Lower leg skin (tissue), 4 donors: ENCODE measurements at regions not wholly inside any gene's neighbourhood (a gene's known extent, or its start where the extent isn't known, plus 50 kb on each side); places are given as distances from the start of the nearest gene placed in this dataset.
"Not testable (repeated sequence)": the region's sequence is repeated elsewhere in the genome, so short reads cannot be mapped to it uniquely, and the experiment has no call there.

Experiments used
- DNase-seq, 2 donors: peaks; one replicate each; pipeline ENCODE4 v3.0.0-alpha.2; 2019; ENCODE audit warnings: low spot score in 2 of 2
- H3K4me3 ChIP-seq: fragments of 200-600 bp; sonication (generic); 2 replicates; pipeline ENCODE4 v1.5.1; 2017; ENCODE audit warnings: mild to moderate bottlenecking, low read depth; ENCODE audit not compliant: poor library complexity, severe bottlenecking
- CTCF ChIP-seq, 3 donors: fragments of 450-650 bp; IDR thresholded peaks; one replicate each; pipeline ENCODE4 v1.5.1; 2016; ENCODE audit warnings: antibody characterized with exemption in 3 of 3, mild to moderate bottlenecking in 3 of 3, moderate library complexity in 2 of 3
- POLR2A ChIP-seq, 2 donors: fragments of 450-650 bp; IDR thresholded peaks; one replicate each; pipeline ENCODE4 v1.6.1; 2016 to 2017; ENCODE audit warnings: antibody characterized with exemption in 2 of 2, mild to moderate bottlenecking in 1 of 2, moderate library complexity in 1 of 2
- WGBS, 2 donors: methylation state at CpG; one replicate each; pipeline ENCODE4 v1.1.5; 2018; 5-methylcytosine and 5-hydroxymethylcytosine counted together
- intact Hi-C: fragments of 100-400 bp; cut with DNase I; formaldehyde crosslinking; loops from one replicate; pipeline ENCODE4 v1.15.0; 2023; ENCODE audit warnings: low total_unique reads

GRCh38 chr9:134526584-134527477, 114.8 kb upstream of the COL5A1 start:
- WGBS, 2 donors: 60% methylated on average over 19 of the region's 19 CpGs
- no peak overlapping the region for H3K4me3 ChIP-seq

GRCh38 chr9:134530724-134531123, 110.9 kb upstream of the COL5A1 start:
- H3K4me3 ChIP-seq: no peak overlapping the region
- intact Hi-C loops: no loop called here
- no peak for TF ChIP-seq CTCF (IDR thresholded peaks at IDR 0.05)
- no peak for TF ChIP-seq POLR2A (IDR thresholded peaks at IDR 0.05)
- DNase-seq: no peak

More at GRCh38 chr9:134526584-134527477, 114.8 kb upstream of the COL5A1 start:
- DNase-seq: peak in 1 of 2 donors; percentile 84
- TF ChIP-seq POLR2A (IDR thresholded peaks at IDR 0.05): no peak
- intact Hi-C loops: no loop called here

- WGBS, 2 donors: 61% methylated on average over 8 to 9 of the region's 9 CpGs
- DNase-seq: peak in 1 of 2 donors; percentile 37
- intact Hi-C loops: no loop called here
- H3K4me3 ChIP-seq: no peak overlapping the region
- TF ChIP-seq CTCF (IDR thresholded peaks at IDR 0.05) (no peak), POLR2A (IDR thresholded peaks at IDR 0.05) (no peak)
These were observed 110.2 kb upstream of the COL5A1 start for GRCh38 chr9:134531220-134531970.

GRCh38 chr9:134532084-134532483, 109.5 kb upstream of the COL5A1 start:
- no peak for DNase-seq
- 61 to 64% methylated on average over 12 of the region's 12 CpGs for WGBS, 2 donors
- intact Hi-C loops: no loop called here
- no peak overlapping the region for H3K4me3 ChIP-seq
- TF ChIP-seq POLR2A (IDR thresholded peaks at IDR 0.05) (no peak), CTCF (IDR thresholded peaks at IDR 0.05) (no peak)

GRCh38 chr9:134532661-134533060, 108.9 kb upstream of the COL5A1 start:
- intact Hi-C loops: not testable (repeated sequence)
- 96 to 99% methylated on average over 9 of the region's 9 CpGs for WGBS, 2 donors

GRCh38 chr9:134533850-134534588, 107.6 kb upstream of the COL5A1 start:
- no peak for DNase-seq
- no peak overlapping the region for H3K4me3 ChIP-seq
- intact Hi-C loops: no loop called here
- 66 to 72% methylated on average over 28 of the region's 28 CpGs for WGBS, 2 donors
- no peak for TF ChIP-seq POLR2A (IDR thresholded peaks at IDR 0.05)
- TF ChIP-seq CTCF (IDR thresholded peaks at IDR 0.05): no peak

More at GRCh38 chr9:134532661-134533060, 108.9 kb upstream of the COL5A1 start:
- DNase-seq: peak in 1 of 2 donors; percentile 75
- not testable (repeated sequence) for H3K4me3 ChIP-seq
